NOMO-1 treated with dmso at 0.1 percent for 144 hours (cell line): ENCODE measurements at regions not wholly inside any gene's neighbourhood (a gene's known extent, or its start where the extent isn't known, plus 50 kb on each side); places are given as distances from the start of the nearest gene placed in this dataset.
"Not testable (repeated sequence)": the region's sequence is repeated elsewhere in the genome, so short reads cannot be mapped to it uniquely, and the experiment has no call there.

Experiments used
- DNase-seq: peaks from one replicate; lab custom pipeline; 2025; ENCODE audit not compliant: unreplicated experiment; lab: John Stamatoyannopoulos, UW

DNA sequence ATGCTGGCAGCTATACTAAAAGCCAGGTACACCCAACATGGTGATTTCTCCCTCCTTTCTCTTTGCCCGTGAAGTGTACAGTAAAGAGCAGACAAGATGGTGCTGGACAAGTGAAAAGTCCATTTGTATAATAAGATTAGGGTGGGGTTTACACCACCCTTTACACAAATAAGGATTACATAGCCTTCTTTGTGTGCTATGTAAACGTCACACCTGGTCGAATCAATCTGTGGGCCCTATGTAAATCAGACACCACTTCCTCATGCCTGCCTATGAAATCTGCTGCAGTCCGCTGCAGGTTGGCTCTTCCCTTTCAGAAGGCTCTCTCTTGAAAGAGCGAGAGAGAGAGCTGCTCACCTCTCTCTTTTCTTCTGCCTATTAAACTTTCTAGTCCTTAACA is 1054.3 kb upstream of the SLC39A10 start:
- no peak for DNase-seq

GRCh38 chr2:194591192-194591591 is 1065.8 kb upstream of the SLC39A10 start:
- no peak for DNase-seq

DNA sequence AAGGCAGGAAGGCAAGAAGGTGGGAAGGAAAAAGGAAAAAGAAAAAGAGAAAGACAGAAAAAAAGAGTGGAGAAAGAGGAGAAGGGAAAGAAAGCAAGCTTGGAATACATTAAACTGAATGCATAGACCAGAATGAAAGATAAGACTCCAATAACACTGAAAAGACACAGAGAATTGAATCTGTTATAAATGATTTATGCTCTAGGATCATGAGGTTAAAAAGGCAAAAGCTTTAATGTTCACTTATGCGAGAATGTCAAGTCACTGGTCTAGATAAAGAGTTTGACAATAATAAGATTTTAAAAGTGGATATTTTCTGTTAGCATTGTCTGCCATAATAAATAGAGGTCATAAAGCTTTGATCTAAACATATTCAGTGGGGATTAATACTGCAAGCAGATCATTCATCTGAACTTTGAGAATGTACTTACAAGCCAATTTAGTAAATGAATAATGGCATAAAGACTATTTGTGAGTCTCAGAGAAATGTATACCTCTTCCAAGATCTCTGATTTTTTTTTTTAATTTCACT is 1069.2 kb upstream of the SLC39A10 start:
- no peak for DNase-seq

DNA sequence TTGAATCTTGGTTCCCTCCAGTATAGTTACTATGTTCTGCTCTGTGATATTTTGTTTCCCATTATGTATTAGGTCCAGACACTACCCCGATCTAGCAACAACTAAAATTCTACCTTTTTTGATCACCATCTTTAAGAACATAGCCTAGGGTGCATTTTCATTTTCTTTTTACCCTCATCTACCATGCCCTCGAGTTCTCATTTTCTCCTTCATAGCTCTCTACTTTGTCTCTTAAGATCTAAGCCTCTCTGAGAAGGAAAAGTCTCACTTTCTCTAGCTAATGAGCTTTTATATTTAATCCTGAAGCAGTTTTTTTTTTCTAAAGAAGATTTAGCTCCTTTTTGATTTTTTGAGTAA is 1089.4 kb upstream of the SLC39A10 start:
- no peak for DNase-seq

DNA sequence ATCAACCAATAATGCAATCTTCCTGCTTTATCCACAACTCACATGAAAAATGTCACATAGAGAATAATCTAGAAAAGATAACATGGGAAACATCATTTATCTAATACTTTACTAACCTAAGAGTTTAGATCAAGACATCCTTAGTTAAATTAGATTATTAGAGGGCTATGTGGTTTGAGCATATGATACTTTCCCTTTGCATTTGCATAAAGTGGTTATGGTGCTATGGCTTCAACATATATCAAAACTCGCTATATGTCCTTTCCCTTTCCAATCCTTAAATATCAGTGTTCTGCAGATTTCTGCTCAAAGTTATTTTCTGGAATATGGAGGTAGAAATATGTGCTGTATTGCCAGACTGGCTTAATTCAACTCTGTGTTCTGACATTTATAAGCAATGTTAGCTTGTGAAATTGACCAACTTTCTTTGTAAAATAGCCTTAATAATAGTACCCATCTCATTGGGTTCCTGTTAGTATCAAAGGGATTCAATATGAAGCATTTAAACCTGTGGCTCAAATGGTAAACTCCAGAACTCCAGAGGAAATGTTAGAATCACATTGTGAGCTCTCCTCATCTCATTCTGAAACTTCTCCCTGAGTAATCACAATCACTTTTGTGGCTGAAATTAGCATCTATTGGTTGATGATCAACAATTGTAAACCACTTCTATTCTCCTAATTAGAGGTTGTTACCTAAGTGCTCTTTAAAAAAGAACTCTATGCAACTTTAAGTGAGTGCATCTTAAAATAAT is 1089.9 kb upstream of the SLC39A10 start:
- no peak for DNase-seq

DNA sequence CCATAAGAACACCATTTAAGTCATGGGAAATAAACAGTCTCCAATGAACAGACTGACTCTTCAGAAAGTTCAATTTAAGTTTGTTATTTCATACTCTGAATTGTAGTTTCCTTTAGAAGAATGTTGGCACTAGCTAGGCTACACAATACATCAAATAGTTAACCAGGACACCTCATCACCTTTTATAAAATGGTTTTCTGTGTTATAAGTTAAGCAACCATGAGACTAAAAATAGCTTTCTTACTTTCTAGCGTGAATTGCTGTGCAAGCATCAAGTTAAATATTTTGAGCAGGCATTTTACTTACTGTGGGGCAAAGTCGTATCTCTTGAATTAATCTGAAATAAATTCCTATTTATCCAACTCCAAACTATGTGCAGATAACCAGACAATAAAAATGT is 1092.6 kb upstream of the SLC39A10 start:
- no peak for DNase-seq

GRCh38 chr2:194562329-194562728 is 1094.7 kb upstream of the SLC39A10 start:
- no peak for DNase-seq

DNA sequence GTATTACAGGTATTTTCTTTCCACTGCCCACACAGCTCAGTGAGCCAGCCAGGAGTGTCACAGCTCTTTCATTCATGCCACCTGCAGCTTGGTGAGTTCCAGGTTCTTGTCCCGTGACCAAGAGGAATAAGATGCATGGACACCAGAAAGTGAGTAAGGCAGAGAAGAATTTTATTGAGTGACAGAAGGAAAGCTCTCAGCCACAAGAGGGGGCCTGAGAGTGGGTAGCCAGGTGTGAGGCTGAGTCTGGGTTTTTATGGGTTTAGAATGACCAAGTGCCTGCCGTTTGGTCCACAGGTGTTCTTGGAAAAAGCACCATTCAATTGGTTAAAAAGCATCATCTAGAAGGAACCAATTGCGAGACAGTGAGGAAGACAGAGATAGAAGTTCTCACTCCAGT is 1097.1 kb upstream of the SLC39A10 start:
- no peak for DNase-seq

- no peak for DNase-seq
These were observed 1097.5 kb upstream of the SLC39A10 start for GRCh38 chr2:194559523-194559922.

- DNase-seq = no peak
These were observed 1099.0 kb upstream of the SLC39A10 start for GRCh38 chr2:194557993-194558392.

DNA sequence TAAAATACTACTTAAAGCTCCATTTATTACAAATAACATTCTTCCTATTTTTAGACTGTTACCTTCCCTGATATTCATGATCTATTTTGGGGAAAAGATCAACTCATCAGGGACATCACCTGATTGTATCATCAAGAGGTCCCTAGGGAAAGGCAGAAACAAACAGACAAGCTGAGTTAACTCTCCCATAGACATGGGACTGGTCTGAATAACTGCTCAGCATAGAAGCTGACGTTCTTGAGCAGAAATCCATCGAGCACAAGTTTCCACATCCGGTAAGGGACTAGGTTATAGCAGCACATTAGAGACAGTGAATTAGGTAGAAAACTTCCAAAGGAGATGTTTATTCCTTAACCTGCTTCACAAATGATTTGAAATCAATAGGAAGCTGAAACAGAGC is 1100.4 kb upstream of the SLC39A10 start:
- no peak for DNase-seq

GRCh38 chr2:194553980-194554379 is 1103.0 kb upstream of the SLC39A10 start:
- no peak for DNase-seq

GRCh38 chr2:194550702-194551101 is 1106.3 kb upstream of the SLC39A10 start:
- DNase-seq = no peak

DNA sequence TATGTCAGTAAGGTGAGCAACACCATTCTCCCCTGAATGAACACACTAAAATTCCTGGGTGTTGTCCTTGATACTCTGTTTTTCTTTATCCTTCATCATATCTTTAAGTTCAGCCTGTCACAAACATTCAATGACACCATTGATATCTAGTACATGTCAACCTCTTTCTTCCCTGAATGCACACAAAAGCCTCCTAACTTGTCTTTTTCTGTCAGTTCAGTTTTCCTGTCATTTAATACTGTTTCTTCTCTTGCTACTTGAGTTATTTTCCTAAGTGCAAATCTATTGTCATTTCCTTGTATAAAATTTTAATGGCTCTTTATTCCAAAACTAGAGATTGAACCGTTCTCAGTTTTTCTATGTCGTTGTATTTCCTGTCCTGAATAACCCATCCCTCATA is 1107.6 kb upstream of the SLC39A10 start:
- DNase-seq = no peak

- peak; percentile 0 for DNase-seq
These were observed 1111.0 kb upstream of the SLC39A10 start for GRCh38 chr2:194545978-194546377.

DNA sequence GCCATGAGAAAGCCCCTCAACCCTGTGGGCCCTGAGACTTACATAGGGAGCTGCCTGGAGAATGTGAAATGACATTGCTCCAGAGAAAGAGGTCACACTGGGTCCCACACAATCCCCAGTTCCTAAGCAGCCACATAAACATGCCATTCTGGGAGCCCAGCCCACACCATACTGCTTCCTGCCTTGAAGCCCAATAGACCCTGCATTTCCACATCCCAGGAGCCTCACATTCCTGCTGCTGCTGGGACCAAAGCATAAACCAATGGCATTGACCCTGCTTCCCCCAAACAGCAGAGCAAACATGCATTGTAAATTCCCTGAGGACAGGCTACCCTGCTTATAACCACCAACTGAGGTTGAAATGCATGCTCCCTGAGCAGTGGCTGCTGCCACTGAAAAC is 1117.6 kb upstream of the SLC39A10 start:
- DNase-seq = no peak

- no peak for DNase-seq
These were observed 1130.9 kb upstream of the SLC39A10 start for GRCh38 chr2:194526121-194526520.

DNA sequence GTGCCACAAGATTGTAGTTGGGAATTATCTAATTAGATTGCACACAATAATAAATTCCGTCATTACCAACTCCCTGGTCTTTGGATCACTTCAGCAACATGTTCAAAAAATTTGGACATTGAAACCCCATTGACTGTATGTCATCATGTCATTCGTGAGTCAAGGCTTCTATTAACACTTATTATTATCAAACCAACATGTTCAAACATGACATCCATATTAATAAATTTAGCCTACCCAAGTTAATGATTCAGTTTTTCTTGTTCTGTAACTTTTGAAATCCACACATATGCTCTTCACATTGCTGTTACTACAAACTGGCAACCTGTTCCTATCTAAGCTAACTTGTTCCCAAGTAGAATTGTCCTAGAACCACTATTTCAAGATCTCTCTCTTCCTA is 1142.7 kb upstream of the SLC39A10 start:
- no peak for DNase-seq

- not testable (repeated sequence) for DNase-seq
These were observed 1146.0 kb upstream of the SLC39A10 start for GRCh38 chr2:194511070-194511469.

DNA sequence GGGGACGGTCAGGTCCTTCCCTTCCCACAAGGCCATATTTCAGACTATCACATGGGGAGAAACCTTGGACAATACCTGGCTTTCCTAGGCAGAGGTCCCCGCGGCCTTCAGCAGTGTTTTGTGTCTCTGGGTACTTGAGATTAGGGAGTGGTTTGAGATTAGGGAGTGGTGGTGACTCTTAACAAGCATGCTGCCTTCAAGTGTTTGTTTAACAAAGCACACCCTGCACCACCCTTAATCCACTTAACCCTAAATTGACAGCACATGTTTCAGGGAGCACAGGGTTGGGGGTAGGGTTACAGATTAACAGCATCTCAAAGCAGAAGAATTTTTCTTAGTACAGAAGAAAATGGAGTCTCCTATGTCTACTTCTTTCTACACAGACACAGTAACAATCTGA is 1152.2 kb upstream of the SLC39A10 start:
- DNase-seq = not testable (repeated sequence)

GRCh38 chr2:194495046-194495445 is 1162.0 kb upstream of the SLC39A10 start:
- DNase-seq = no peak

- DNase-seq = no peak
These were observed 1162.6 kb upstream of the SLC39A10 start for GRCh38 chr2:194494401-194494800.
